ENCODE measurements at regions not wholly inside any gene's neighbourhood (a gene's known extent, or its start where the extent isn't known, plus 50 kb on each side); places are given as distances from the start of the nearest gene placed in this dataset.
"Not testable (repeated sequence)": the region's sequence is repeated elsewhere in the genome, so short reads cannot be mapped to it uniquely, and the experiment has no call there.

DNA sequence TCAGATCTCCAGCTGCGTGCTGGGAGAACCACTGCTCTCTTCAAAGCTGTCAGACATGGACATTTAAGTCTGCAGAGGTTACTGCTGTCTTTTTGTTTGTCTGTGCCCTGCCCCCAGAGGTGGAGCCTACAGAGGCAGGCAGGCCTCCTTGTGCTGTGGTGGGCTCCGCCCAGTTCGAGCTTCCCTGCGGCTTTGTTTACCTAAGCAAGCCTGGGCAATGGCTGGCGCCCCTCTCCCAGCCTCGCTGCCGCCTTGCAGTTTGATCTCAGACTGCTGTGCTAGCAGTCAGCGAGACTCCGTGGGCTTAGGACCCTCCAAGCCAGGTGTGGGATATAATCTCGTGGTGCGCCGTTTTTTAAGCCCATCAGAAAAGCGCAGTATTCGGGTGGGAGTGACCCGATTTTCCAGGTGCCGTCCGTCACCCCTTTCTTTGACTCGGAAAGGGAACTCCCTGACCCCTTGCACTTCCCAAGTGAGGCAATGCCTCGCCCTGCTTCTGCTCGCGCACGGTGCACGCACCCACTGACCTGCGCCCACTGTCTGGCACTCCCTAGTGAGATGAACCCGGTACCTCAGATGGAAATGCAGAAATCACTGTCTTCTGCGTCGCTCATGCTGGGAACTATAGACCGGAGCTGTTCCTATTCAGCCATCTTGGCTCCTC lies 189.6 kb upstream of the MAD2L1 start:
- FAIRE-seq; H3K9me3 ChIP-seq (ENCODE audit: control insufficient read depth in 2 of 2, insufficient read depth in 1 of 2, low read depth in 1 of 2, low read length in 1 of 2); H3K27me3 ChIP-seq (ENCODE audit: control insufficient read depth in 3 of 3, insufficient read depth in 3 of 3, low read length in 3 of 3); H3K27ac ChIP-seq (ENCODE audit: low read depth in 1 of 3, low read length in 2 of 3); DNase-seq; H3K36me3 ChIP-seq (ENCODE audit: control insufficient read depth in 3 of 3, insufficient read depth in 2 of 3, low read depth in 1 of 3, low read length in 3 of 3); H3K4me3 ChIP-seq (ENCODE audit: low read depth in 1 of 3, low read length in 3 of 3); H3K4me1 ChIP-seq (ENCODE audit: control insufficient read depth in 3 of 3, insufficient read depth in 2 of 3, low read depth in 1 of 3, low read length in 2 of 3): not testable (repeated sequence)
- WGBS, 3 donors, result 72 to 77% (median 75%) methylated on average over 22 to 26 of the region's 28 CpGs

GRCh38 chr4:120238277-120238973 lies 171.8 kb upstream of the MAD2L1 start:
- 76 to 87% (median 83%) methylated on average over 5 of the region's 5 CpGs for WGBS, 3 donors
- H3K4me3 ChIP-seq (ENCODE audit: low read depth in 1 of 3, low read length in 3 of 3), result no peak overlapping the region
- H3K4me1 ChIP-seq (ENCODE audit: control insufficient read depth in 3 of 3, insufficient read depth in 2 of 3, low read depth in 1 of 3, low read length in 2 of 3), result no peaks in the 10 kb centered on the region
- H3K36me3 ChIP-seq (ENCODE audit: control insufficient read depth in 3 of 3, insufficient read depth in 2 of 3, low read depth in 1 of 3, low read length in 3 of 3), result no peaks in the 10 kb centered on the region
- no peak overlapping the region for H3K27ac ChIP-seq (ENCODE audit: low read depth in 1 of 3, low read length in 2 of 3)
- no peaks in the 10 kb centered on the region for H3K9me3 ChIP-seq (ENCODE audit: control insufficient read depth in 2 of 2, insufficient read depth in 1 of 2, low read depth in 1 of 2, low read length in 1 of 2)
- H3K27me3 ChIP-seq (ENCODE audit: control insufficient read depth in 3 of 3, insufficient read depth in 3 of 3, low read length in 3 of 3), result no peaks in the 10 kb centered on the region
- FAIRE-seq (no peak), DNase-seq (no peak)

DNA sequence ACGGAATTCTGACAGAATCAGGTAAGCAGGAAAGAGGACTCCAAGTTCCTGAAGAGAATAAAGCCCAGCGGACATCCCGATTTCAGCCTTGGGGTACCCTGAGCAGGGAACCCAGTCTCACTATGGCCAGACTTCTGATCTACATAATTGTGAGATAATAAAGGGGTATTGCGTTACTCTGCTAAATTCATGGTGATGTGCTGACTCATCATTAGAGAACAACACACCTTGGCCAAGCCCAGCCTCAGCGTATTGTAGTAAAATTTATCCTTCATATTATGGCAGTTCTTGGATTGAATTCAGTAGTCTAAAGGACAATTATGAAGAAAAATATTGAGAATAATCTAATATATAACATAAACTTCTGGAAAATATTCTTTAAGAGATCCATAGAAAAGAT lies 170.2 kb upstream of the MAD2L1 start:
- H3K4me1 ChIP-seq (ENCODE audit: control insufficient read depth in 3 of 3, insufficient read depth in 2 of 3, low read depth in 1 of 3, low read length in 2 of 3), result no peaks in the 10 kb centered on the region
- DNase-seq (no peak), FAIRE-seq (no peak)
- no peaks in the 10 kb centered on the region for H3K9me3 ChIP-seq (ENCODE audit: control insufficient read depth in 2 of 2, insufficient read depth in 1 of 2, low read depth in 1 of 2, low read length in 1 of 2)
- H3K27ac ChIP-seq (ENCODE audit: low read depth in 1 of 3, low read length in 2 of 3), result no peak overlapping the region
- WGBS, 3 donors, result 84 to 90% (median 89%) methylated on average over 5 of the region's 5 CpGs
- H3K36me3 ChIP-seq (ENCODE audit: control insufficient read depth in 3 of 3, insufficient read depth in 2 of 3, low read depth in 1 of 3, low read length in 3 of 3), result no peaks in the 10 kb centered on the region
- no peaks in the 10 kb centered on the region for H3K27me3 ChIP-seq (ENCODE audit: control insufficient read depth in 3 of 3, insufficient read depth in 3 of 3, low read length in 3 of 3)
- H3K4me3 ChIP-seq (ENCODE audit: low read depth in 1 of 3, low read length in 3 of 3), result no peak overlapping the region

GRCh38 chr4:120232050-120232449 lies 165.4 kb upstream of the MAD2L1 start:
- H3K4me1 ChIP-seq (ENCODE audit: control insufficient read depth in 3 of 3, insufficient read depth in 2 of 3, low read depth in 1 of 3, low read length in 2 of 3), result no peaks in the 10 kb centered on the region
- WGBS, 3 donors, result 4 to 43% (median 6%) methylated on average over 1 of the region's 1 CpG
- H3K27me3 ChIP-seq (ENCODE audit: control insufficient read depth in 3 of 3, insufficient read depth in 3 of 3, low read length in 3 of 3), result no peaks in the 10 kb centered on the region
- no peak overlapping the region for H3K27ac ChIP-seq (ENCODE audit: low read depth in 1 of 3, low read length in 2 of 3)
- no peaks in the 10 kb centered on the region for H3K36me3 ChIP-seq (ENCODE audit: control insufficient read depth in 3 of 3, insufficient read depth in 2 of 3, low read depth in 1 of 3, low read length in 3 of 3)
- no peak for FAIRE-seq
- H3K9me3 ChIP-seq (ENCODE audit: control insufficient read depth in 2 of 2, insufficient read depth in 1 of 2, low read depth in 1 of 2, low read length in 1 of 2), result no peaks in the 10 kb centered on the region
- no peak overlapping the region for H3K4me3 ChIP-seq (ENCODE audit: low read depth in 1 of 3, low read length in 3 of 3)
- DNase-seq, result no peak

- Histone ChIP-seq H3K36me3 (ENCODE audit: control insufficient read depth in 3 of 3, insufficient read depth in 2 of 3, low read depth in 1 of 3, low read length in 3 of 3) (no peaks in the 10 kb centered on the region), H3K27ac (ENCODE audit: low read depth in 1 of 3, low read length in 2 of 3) (no peak overlapping the region), H3K27me3 (ENCODE audit: control insufficient read depth in 3 of 3, insufficient read depth in 3 of 3, low read length in 3 of 3) (no peaks in the 10 kb centered on the region), H3K4me3 (ENCODE audit: low read depth in 1 of 3, low read length in 3 of 3) (no peak overlapping the region), H3K9me3 (ENCODE audit: control insufficient read depth in 2 of 2, insufficient read depth in 1 of 2, low read depth in 1 of 2, low read length in 1 of 2) (no peaks in the 10 kb centered on the region), H3K4me1 (ENCODE audit: control insufficient read depth in 3 of 3, insufficient read depth in 2 of 3, low read depth in 1 of 3, low read length in 2 of 3) (no peaks in the 10 kb centered on the region)
- WGBS, 3 donors, result 37 to 48% (median 37%) methylated on average over 1 of the region's 1 CpG
- DNase-seq, result no peak
- FAIRE-seq, result no peak
These were observed 161.4 kb upstream of the MAD2L1 start for GRCh38 chr4:120228086-120228485.

GRCh38 chr4:120227554-120227953 lies 160.9 kb upstream of the MAD2L1 start:
- DNase-seq (no peak), FAIRE-seq (no peak)
- Histone ChIP-seq H3K4me1 (ENCODE audit: control insufficient read depth in 3 of 3, insufficient read depth in 2 of 3, low read depth in 1 of 3, low read length in 2 of 3) (no peaks in the 10 kb centered on the region), H3K36me3 (ENCODE audit: control insufficient read depth in 3 of 3, insufficient read depth in 2 of 3, low read depth in 1 of 3, low read length in 3 of 3) (no peaks in the 10 kb centered on the region), H3K4me3 (ENCODE audit: low read depth in 1 of 3, low read length in 3 of 3) (no peak overlapping the region), H3K27ac (ENCODE audit: low read depth in 1 of 3, low read length in 2 of 3) (no peak overlapping the region), H3K27me3 (ENCODE audit: control insufficient read depth in 3 of 3, insufficient read depth in 3 of 3, low read length in 3 of 3) (no peaks in the 10 kb centered on the region), H3K9me3 (ENCODE audit: control insufficient read depth in 2 of 2, insufficient read depth in 1 of 2, low read depth in 1 of 2, low read length in 1 of 2) (no peaks in the 10 kb centered on the region)
- WGBS, 3 donors, result 67 to 76% (median 72%) methylated on average over 1 of the region's 1 CpG

- no peak for FAIRE-seq
- H3K4me3 ChIP-seq (ENCODE audit: low read depth in 1 of 3, low read length in 3 of 3), result no peak overlapping the region
- 69 to 89% (median 72%) methylated on average over 2 of the region's 2 CpGs for WGBS, 3 donors
These were observed 158.9 kb upstream of the MAD2L1 start for GRCh38 chr4:120225527-120225926.

GRCh38 chr4:120218981-120219380 lies 152.3 kb upstream of the MAD2L1 start:
- Histone ChIP-seq H3K4me1 (ENCODE audit: control insufficient read depth in 3 of 3, insufficient read depth in 2 of 3, low read depth in 1 of 3, low read length in 2 of 3) (no peaks in the 10 kb centered on the region), H3K4me3 (ENCODE audit: low read depth in 1 of 3, low read length in 3 of 3) (no peak overlapping the region), H3K36me3 (ENCODE audit: control insufficient read depth in 3 of 3, insufficient read depth in 2 of 3, low read depth in 1 of 3, low read length in 3 of 3) (no peaks in the 10 kb centered on the region), H3K27me3 (ENCODE audit: control insufficient read depth in 3 of 3, insufficient read depth in 3 of 3, low read length in 3 of 3) (no peaks in the 10 kb centered on the region), H3K9me3 (ENCODE audit: control insufficient read depth in 2 of 2, insufficient read depth in 1 of 2, low read depth in 1 of 2, low read length in 1 of 2) (no peaks in the 10 kb centered on the region), H3K27ac (ENCODE audit: low read depth in 1 of 3, low read length in 2 of 3) (no peak overlapping the region)
- 60 to 87% (median 85%) methylated on average over 2 of the region's 2 CpGs for WGBS, 3 donors
- FAIRE-seq (no peak), DNase-seq (no peak)

More at GRCh38 chr4:120225527-120225926, 158.9 kb upstream of the MAD2L1 start:
- DNase-seq, result no peak
- Histone ChIP-seq H3K27me3 (ENCODE audit: control insufficient read depth in 3 of 3, insufficient read depth in 3 of 3, low read length in 3 of 3) (no peaks in the 10 kb centered on the region), H3K4me1 (ENCODE audit: control insufficient read depth in 3 of 3, insufficient read depth in 2 of 3, low read depth in 1 of 3, low read length in 2 of 3) (no peaks in the 10 kb centered on the region), H3K36me3 (ENCODE audit: control insufficient read depth in 3 of 3, insufficient read depth in 2 of 3, low read depth in 1 of 3, low read length in 3 of 3) (no peaks in the 10 kb centered on the region), H3K27ac (ENCODE audit: low read depth in 1 of 3, low read length in 2 of 3) (no peak overlapping the region), H3K9me3 (ENCODE audit: control insufficient read depth in 2 of 2, insufficient read depth in 1 of 2, low read depth in 1 of 2, low read length in 1 of 2) (no peaks in the 10 kb centered on the region)

- Histone ChIP-seq H3K9me3 (ENCODE audit: control insufficient read depth in 2 of 2, insufficient read depth in 1 of 2, low read depth in 1 of 2, low read length in 1 of 2) (no peaks in the 10 kb centered on the region), H3K36me3 (ENCODE audit: control insufficient read depth in 3 of 3, insufficient read depth in 2 of 3, low read depth in 1 of 3, low read length in 3 of 3) (no peaks in the 10 kb centered on the region), H3K27me3 (ENCODE audit: control insufficient read depth in 3 of 3, insufficient read depth in 3 of 3, low read length in 3 of 3) (no peaks in the 10 kb centered on the region), H3K4me1 (ENCODE audit: control insufficient read depth in 3 of 3, insufficient read depth in 2 of 3, low read depth in 1 of 3, low read length in 2 of 3) (no peaks in the 10 kb centered on the region), H3K4me3 (ENCODE audit: low read depth in 1 of 3, low read length in 3 of 3) (no peak overlapping the region), H3K27ac (ENCODE audit: low read depth in 1 of 3, low read length in 2 of 3) (no peak overlapping the region)
- FAIRE-seq (no peak), DNase-seq (no peak)
- WGBS, 3 donors, result 76 to 84% (median 78%) methylated on average over 1 of the region's 1 CpG
These were observed 148.7 kb upstream of the MAD2L1 start for GRCh38 chr4:120215350-120215749.
